ENCODE measurements at regions not wholly inside any gene's neighbourhood (a gene's known extent, or its start where the extent isn't known, plus 50 kb on each side); places are given as distances from the start of the nearest gene placed in this dataset.

DNA sequence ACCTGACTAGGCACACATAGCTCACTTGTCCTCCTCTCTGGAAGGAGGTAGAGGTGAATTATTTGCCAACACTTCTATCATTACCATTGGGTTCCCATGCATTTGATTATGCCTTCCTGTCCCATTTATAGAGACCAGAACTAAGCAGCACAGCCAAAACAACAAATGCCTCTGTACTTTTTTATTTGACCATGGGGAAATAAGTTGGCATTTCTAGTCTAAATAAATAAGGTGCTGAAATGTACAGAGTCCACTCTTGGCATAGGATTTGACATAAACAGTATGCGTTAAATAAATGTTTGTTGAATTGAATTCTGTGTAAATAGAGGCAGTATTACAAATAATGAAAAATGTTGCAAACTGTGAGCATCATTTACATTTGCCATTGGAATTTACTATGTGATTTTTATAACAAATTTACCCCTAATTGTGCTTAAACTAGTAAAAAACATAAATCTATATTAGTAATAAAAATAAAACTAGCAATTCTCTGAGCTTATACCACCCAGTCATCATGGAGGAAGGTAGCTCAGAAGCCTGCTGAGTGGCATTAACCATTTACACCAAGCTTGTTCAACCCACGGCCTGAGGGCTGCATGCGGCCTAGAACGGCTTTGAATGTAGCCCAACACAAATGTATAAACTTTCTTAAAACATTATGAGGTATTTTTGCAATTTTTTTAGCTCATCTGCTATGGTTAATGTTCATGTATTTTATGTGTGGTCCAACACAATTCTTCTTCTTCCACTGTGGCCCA, 367.8 kb downstream of the FIGN start:
- DNase-seq, result no peak

DNA sequence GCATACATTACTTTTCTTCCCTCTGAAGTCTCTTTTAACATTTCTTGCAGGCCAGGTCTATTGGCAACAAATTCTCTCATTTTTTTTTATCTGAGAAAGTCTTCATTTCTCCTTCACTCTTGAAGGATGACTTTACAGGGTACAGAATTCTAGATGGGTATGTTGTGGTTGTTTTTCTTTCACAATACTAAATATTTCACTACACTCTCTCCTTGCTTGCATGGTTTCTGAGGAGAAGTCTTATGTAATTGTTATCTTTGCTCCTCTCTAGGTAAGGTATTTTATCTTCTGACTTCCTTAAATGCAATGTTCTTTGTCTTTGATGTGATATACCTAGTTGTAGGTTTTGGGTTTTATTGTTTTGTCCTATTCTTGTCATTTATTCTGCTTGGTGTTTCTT, 371.1 kb downstream of the FIGN start:
- no peak for DNase-seq

GRCh38 chr2:163353551-163353950, 382.3 kb downstream of the FIGN start:
- DNase-seq, result no peak

DNA sequence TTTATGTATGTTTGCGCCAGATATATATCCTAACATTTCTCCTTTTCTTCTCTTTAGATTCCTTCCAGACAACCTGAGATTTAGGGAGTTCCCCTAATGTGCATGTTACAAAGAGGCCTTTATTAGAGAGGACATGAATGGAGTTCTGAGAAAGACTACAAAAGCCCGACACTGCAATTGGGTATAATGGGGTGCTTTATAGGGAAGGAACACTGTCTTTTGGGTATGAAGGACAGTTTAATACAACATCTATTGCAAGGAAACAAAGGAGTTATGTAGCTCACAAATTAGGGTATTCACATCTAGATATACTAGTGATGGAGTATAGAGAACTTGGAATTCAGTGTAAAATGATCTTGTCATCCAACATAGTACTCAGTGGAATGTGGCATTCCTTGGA, 383.8 kb downstream of the FIGN start:
- DNase-seq, result no peak

DNA sequence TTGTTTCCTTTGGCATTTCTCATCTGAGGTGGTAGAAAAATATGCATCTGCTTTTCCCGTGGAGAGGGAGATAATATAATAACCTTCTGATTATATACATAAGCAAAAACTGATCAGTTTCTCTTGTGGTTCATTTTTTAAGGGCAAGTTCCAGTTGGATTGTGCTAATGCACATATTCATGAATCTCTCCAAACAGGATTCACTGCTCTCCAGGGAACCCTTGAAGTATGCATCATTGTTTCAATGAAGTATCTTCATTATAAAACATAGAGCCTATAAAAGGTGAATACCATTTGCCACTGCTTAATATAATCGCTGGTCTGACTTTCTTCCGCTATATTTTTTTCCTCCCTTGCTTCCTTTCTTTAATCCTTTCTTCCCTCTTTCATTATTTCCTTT, 384.7 kb downstream of the FIGN start:
- no peak for DNase-seq

DNA sequence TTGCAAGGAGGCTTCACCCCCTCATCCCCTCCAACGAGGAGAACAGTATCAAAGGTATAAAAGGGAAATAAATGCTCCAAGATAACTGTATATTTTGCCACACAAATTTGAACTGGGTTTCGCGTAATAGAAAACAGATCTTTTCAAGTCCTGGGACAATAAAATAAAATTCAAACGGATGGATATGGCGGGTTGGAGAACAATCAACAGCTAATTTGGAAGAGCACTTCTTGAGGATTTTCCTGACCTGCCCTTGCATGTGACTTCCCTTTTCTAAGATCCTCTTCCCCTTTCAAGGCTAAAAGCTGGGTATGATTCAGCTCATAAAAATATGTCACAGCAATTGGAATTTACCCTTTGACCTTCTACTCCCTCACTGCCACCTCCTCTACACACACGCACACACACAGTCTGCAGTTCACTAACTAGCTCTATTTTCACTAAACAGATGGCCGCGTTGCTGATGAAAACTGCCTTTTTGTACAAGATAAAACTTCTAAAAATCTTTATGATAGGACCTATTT, 386.9 kb downstream of the FIGN start:
- DNase-seq, result peak; percentile 25

DNA sequence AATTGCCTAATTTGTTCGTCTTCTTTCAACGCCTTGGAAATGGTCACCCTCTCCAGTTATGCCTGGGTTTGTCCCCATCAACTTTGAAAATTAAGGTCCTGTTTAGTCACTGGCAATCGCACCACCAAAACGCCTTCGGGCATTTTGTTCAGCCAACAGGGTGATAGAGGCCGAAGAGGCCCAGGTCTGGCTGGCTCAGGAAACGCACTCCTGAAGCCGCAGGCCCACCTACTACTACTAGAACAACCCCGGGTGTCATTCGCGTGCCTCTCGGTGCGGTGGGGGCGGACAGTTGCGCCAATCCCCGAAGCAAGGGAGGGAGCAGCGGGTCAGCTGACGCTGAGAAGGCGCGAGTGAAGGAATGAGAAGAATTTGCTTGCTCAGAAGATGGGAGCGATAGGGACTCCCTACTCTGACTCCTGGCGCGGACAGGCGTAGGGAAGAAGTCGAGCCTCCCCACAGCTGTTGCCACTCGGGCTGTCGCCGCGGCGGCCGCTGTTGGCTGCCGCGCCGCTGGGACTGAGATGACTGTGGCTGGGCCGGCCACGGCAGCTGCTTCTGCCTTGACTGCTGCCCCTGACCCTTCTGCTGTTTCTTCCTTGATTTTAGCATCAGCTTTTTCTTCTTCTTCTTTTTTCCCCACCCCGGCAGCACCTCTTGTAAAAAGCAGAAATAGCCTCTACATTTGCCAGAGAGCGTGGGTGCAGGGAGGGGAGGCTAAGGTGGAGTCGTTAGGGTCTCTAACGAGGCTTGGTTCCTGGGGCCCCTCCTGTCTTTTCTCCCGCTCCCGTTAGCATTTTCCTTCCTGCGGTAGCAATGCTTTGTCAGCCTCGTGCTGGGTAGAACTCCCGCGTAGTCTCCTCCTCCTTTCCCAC, 387.6 kb downstream of the FIGN start:
- DNase-seq, result peak; percentile 73

DNA sequence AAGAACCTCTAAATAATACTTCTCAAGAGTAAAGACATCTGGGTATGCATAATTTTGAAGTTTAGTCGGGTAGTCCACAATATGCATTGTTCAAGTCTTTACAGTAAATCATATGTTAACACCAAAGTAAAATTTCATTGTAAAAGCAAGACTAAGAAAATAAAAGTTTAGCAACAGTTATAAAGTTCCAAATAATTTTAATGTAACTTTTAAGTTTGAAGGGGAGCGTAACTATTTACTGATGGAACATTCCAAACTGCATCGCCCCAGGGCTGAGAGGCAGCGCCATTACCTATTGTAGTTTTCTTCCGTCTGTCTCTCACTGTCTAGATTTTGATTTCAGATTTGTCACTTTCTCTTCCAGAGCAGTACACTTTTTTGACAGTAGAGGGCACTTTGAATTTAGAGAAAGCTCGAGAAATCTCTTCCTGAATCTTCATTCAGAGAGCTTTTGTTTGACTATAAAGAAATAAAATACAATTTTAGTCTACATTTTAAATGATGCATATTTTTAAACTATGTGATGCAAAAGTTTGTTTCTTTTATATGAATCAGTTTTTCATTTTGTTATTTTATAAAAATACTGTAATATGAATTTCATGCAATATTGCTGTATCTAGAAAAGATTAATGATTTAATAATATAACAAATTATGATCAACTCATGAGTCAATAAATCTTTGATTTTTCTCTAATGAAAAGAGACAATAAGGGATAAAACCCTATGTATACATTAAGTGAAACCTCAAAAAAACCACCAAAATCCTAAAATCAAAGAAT, 389.8 kb downstream of the FIGN start:
- DNase-seq, result no peak

DNA sequence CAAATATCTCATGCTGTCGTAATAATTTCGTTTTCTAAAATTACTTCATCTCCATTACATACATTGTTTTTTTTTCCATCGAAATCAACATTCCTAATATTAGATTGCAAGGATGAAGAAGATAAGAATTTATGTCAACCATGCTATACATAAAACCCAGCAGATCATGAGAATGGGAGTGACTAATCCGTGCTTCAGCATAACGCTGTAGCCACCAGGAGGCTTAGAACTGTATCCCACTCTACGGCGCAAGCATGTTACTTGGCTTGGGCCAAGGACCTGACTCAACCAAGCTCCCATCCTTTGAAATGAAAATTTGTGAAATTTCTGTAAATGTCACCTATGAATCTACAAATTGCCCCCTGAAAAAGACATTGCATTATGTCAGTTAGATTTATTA, 392.5 kb downstream of the FIGN start:
- DNase-seq, result no peak

DNA sequence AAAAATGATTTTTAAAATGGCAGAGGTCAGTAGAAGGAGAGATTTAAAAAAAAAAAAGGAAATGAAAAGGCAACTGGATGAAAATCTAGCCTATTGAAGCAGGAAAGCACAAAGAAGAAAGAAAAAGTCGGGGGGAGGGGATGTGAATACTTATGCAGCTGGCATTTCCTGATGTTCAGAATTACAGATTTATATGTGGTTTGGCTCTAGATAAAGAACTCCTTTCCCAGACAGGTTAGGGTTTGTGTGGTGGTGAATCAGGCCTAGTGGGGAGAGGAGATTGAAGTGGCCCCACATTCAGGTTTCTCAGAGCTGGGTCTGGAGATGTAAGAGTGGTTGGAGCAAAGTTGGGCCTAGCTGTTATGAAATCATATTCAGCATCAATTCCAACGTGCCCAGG, 394.4 kb downstream of the FIGN start:
- DNase-seq, result no peak

DNA sequence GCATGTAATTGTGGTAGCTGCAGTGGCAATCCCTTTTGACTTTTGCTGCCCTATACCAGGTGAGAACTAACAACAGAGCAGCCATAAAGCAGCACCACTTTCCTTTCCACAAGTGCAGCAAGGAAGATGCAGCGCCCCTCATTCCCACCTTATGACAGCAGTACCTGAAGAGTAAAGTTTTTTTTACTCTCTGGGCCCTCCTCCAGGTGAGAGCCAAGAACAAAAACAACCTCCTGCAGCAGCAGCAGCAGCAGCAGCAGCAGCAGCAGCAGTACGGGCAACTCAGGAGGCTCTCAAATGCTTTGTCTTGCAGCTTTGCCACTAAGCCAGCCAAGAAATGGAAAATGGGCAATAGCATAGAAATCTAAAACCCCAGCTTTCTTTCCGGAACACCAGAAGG, 397.5 kb downstream of the FIGN start:
- DNase-seq, result no peak

DNA sequence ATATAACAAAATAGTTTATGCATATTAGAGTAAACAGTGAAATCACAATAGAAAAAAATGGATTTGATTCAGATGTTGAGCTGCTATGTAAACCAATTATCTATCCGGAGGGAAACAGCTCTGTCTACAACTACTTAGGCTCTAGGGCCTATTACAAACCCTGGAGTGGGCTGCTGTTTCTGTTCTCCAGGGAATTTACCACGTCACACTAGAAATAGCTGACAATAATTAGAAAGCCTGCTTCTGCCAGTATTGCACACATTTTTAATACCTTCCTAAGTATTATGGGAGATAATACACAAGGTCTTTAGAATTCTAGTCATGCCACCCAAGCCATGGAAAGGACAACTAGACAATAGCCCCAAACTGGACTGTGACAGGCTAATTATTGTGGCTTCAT, 411.1 kb downstream of the FIGN start:
- DNase-seq, result no peak

GRCh38 chr2:163319006-163319405, 416.8 kb downstream of the FIGN start:
- DNase-seq, result no peak

- no peak for DNase-seq
Observed at GRCh38 chr2:163314712-163315111, 421.1 kb downstream of the FIGN start.

- DNase-seq, result no peak
Observed at GRCh38 chr2:163312713-163313112, 423.1 kb downstream of the FIGN start.

DNA sequence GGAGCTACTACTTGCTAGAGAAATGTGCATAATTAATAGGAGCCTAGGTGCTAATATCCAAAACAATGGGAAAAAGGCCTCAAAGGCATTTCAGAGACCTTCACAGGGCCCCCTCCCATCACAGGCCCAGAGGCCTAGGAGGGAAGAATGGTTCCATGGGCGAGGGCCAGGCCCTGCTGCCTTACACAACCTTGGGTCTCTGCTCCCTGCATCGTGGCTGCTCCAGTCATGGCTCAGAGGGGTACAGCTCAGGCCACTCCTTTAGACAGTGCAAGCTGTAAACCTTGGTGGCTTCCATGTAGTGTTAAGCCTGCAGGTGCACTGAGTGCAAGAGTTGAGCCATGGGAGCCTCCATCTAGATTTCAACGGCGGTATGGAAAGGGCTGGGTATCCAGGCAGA, 429.2 kb downstream of the FIGN start:
- DNase-seq, result no peak

GRCh38 chr2:163302141-163302540, 433.7 kb downstream of the FIGN start:
- no peak for DNase-seq

- DNase-seq, result no peak
Observed at GRCh38 chr2:163291790-163292189, 444.0 kb downstream of the FIGN start.

DNA sequence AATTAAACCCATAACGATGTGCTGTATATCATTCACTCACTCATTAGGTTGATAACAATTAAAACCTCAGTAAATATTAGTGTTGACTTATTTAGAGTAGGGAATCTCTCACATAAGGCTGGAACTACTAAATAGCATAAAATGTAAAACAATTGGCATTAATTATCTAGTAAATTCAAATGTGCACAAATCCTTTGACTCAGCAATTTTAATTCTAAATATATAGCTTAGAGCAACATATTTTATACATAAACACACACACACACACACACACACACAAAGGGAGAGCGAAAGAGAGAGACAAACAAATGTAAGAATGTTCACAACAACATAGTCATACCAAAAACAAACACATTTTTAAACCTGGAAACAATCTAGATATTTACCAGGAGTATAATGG, 443.1 kb upstream of the KCNH7 start:
- DNase-seq, result no peak

- DNase-seq, result no peak
Observed at GRCh38 chr2:163269374-163270021, 430.9 kb upstream of the KCNH7 start.

GRCh38 chr2:163266772-163267171, 428.2 kb upstream of the KCNH7 start:
- no peak for DNase-seq

GRCh38 chr2:163265562-163265961, 427.0 kb upstream of the KCNH7 start:
- no peak for DNase-seq

DNA sequence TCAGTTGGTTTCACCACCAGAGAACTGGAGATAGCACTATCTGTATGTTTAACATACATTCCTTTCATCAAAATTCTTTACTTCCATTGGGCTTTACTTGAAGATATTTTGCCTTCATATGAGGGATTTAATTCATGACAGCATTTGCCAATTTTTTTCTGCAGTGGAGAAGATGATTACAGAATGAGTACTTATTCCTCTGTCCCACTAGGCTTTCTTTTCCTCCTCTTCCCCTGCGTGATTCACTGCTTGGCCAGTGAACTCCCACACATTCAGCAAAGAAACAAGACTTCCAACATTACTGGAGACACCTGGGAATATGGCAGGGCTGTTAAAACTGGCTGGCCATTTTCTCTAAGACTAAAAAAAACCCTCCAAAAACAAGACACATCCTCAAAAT, 425.8 kb upstream of the KCNH7 start:
- DNase-seq, result no peak
